Prostate gland (tissue), 2 donors: ENCODE measurements at regions not wholly inside any gene's neighbourhood (a gene's known extent, or its start where the extent isn't known, plus 50 kb on each side); places are given as distances from the start of the nearest gene placed in this dataset.
"Not testable (repeated sequence)": the region's sequence is repeated elsewhere in the genome, so short reads cannot be mapped to it uniquely, and the experiment has no call there.

Experiments used
- DNase-seq: peaks from one replicate; pipeline ENCODE4 v3.0.0-alpha.2; 2019; ENCODE audit warnings: low spot score
- H3K27ac ChIP-seq, 2 donors: fragments of 200-600 bp; sonication (generic); 2 replicates each; pipeline ENCODE4 v1.5.1; 2017 to 2019
- H3K27me3 ChIP-seq: fragments of 200-600 bp; sonication (generic); replicated peaks from 2 replicates; pipeline ENCODE4 v1.5.1; 2019; ENCODE audit not compliant: insufficient read depth
- H3K36me3 ChIP-seq, 2 donors: fragments of 200-600 bp; sonication (generic); 1 replicate in 1 of 2; 2 replicates in 1 of 2; pipeline versions ENCODE4 v1.5.1 to v1.8.1; 2017 to 2019
- H3K4me1 ChIP-seq: fragments of 200-600 bp; sonication (generic); replicated peaks from 2 replicates; pipeline ENCODE4 v1.5.1; 2019
- H3K4me3 ChIP-seq, 2 donors: fragments of 200-600 bp; sonication (generic); 2 replicates each; pipeline ENCODE4 v1.5.1; 2017 to 2019
- H3K9me3 ChIP-seq: fragments of 200-600 bp; sonication (generic); 2 replicates; pipeline ENCODE4 v1.5.1; 2017
- CTCF ChIP-seq, 4 experiments: fragments of 200-600 bp in 2 of 4; fragments of 450-650 bp in 2 of 4; sonication (generic) in 2 of 4; IDR thresholded peaks; 1 replicate in 3 of 4; 2 replicates in 1 of 4; pipeline ENCODE4 v1.5.1; 2016 to 2019; ENCODE audit warnings: antibody characterized with exemption in 4 of 4, mild to moderate bottlenecking in 2 of 4, moderate library complexity in 2 of 4
- POLR2A ChIP-seq: fragments of 450-650 bp; IDR thresholded peaks from one replicate; pipeline ENCODE4 v1.6.1; 2016; ENCODE audit warnings: antibody characterized with exemption, mild to moderate bottlenecking
- POLR2AphosphoS5 ChIP-seq: sonication (generic); formaldehyde crosslinking; IDR thresholded peaks from one replicate; pipeline ENCODE4 v1.6.1; 2017; ENCODE audit warnings: antibody characterized with exemption
- WGBS: methylation state at CpG from one replicate; pipeline ENCODE4 v1.1.5; 2018; 5-methylcytosine and 5-hydroxymethylcytosine counted together
- intact Hi-C: fragments of 100-400 bp; cut with DNase I; formaldehyde crosslinking; loops from one replicate; pipeline ENCODE4 v1.14.2; 2022

GRCh38 chr21:35384375-35384774 lies 335.3 kb upstream of the RUNX1 start:
- 81% methylated on average over 2 of the region's 2 CpGs for WGBS
- no peaks in the 10 kb centered on the region for H3K4me1 ChIP-seq
- H3K4me3 ChIP-seq = no peak overlapping the region
- no peaks in the 10 kb centered on the region for H3K9me3 ChIP-seq
- no peak for DNase-seq
- intact Hi-C loops = no loop called here
- H3K36me3 ChIP-seq = no peaks in the 10 kb centered on the region
- no peak overlapping the region for H3K27ac ChIP-seq
- no peaks in the 10 kb centered on the region for H3K27me3 ChIP-seq
- TF ChIP-seq POLR2A (no peak), POLR2AphosphoS5 (no peak), CTCF (IDR thresholded peaks at IDR 0.05) (no peak)

GRCh38 chr21:35382696-35383095 lies 333.6 kb upstream of the RUNX1 start:
- TF ChIP-seq POLR2A = no peak
- TF ChIP-seq CTCF (IDR thresholded peaks at IDR 0.05) = no peak
- TF ChIP-seq POLR2AphosphoS5 = no peak
- H3K27ac ChIP-seq = no peak overlapping the region
- H3K4me3 ChIP-seq = no peak overlapping the region
- H3K27me3 ChIP-seq = no peaks in the 10 kb centered on the region
- intact Hi-C loops = no loop called here
- no peaks in the 10 kb centered on the region for H3K36me3 ChIP-seq
- no peaks in the 10 kb centered on the region for H3K4me1 ChIP-seq
- no peak for DNase-seq
- H3K9me3 ChIP-seq = no peaks in the 10 kb centered on the region
- WGBS = 89% methylated on average over 6 of the region's 6 CpGs

GRCh38 chr21:35381743-35382310 lies 332.7 kb upstream of the RUNX1 start:
- Histone ChIP-seq H3K4me3 (no peak overlapping the region), H3K36me3 (no peaks in the 10 kb centered on the region), H3K27ac (no peak overlapping the region), H3K27me3 (no peaks in the 10 kb centered on the region), H3K4me1 (no peaks in the 10 kb centered on the region), H3K9me3 (no peaks in the 10 kb centered on the region)
- WGBS = 80% methylated on average over 6 of the region's 6 CpGs
- intact Hi-C loops = no loop called here
- DNase-seq = no peak
- no peak for TF ChIP-seq POLR2AphosphoS5
- TF ChIP-seq POLR2A = no peak
- TF ChIP-seq CTCF (IDR thresholded peaks at IDR 0.05) = no peak

- H3K27ac ChIP-seq, H3K27me3 ChIP-seq, intact Hi-C loops, H3K4me3 ChIP-seq, DNase-seq, H3K9me3 ChIP-seq, H3K36me3 ChIP-seq, H3K4me1 ChIP-seq: not testable (repeated sequence)
- 99% methylated on average over 3 of the region's 3 CpGs for WGBS
Measured at GRCh38 chr21:35380304-35380703, 331.2 kb upstream of the RUNX1 start.

- no peak for TF ChIP-seq POLR2AphosphoS5
- TF ChIP-seq POLR2A = no peak
- no peak for TF ChIP-seq CTCF (IDR thresholded peaks at IDR 0.05)
- 94% methylated on average over 1 of the region's 1 CpG for WGBS
- Histone ChIP-seq H3K4me1 (no peaks in the 10 kb centered on the region), H3K27ac (no peak overlapping the region), H3K36me3 (no peaks in the 10 kb centered on the region), H3K4me3 (no peak overlapping the region), H3K9me3 (no peaks in the 10 kb centered on the region), H3K27me3 (no peaks in the 10 kb centered on the region)
- intact Hi-C loops = no loop called here
- DNase-seq = no peak
Measured at GRCh38 chr21:35378881-35379280, 329.8 kb upstream of the RUNX1 start.
